Activated CD4-positive, CD25-positive, alpha-beta regulatory T cell treated with anti-CD3 and anti-CD28 coated beads, Interleukin-2, amount 50 U/mL, for 16 hours (primary cell): ENCODE measurements at regions not wholly inside any gene's neighbourhood (a gene's known extent, or its start where the extent isn't known, plus 50 kb on each side); places are given as distances from the start of the nearest gene placed in this dataset.

Experiments
- DNase-seq: peaks from one replicate; pipeline ENCODE4 v3.0.0-alpha.2; 2020; ENCODE audit warnings: low read depth, low spot score

GRCh38 chr16:6602405-6602804 is 730.2 kb upstream of the RBFOX1 start:
- DNase-seq = no peak

DNA sequence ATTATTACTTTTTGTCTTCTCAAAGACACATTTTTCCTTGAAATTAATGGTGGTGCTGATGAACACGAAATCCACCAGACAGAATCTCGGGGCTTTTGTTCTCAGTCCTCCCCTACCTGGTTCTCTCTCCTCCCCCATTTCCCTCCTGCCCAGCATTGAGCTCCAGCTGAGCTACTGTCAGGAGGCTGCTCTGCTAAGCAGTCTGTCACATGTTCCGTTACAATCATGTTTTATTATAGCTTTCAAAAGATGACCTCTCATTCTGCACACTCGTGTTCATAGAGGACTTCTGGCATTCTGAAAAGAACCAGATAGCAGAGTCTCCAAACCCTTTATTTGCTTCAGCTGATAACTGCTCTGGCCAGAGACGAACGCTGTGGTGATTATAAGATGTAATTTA is 732.5 kb upstream of the RBFOX1 start:
- no peak for DNase-seq

- DNase-seq = no peak
Observed at GRCh38 chr16:6593799-6594198, 738.8 kb upstream of the RBFOX1 start.

GRCh38 chr16:6576606-6577005 is 756.0 kb upstream of the RBFOX1 start:
- DNase-seq = no peak

DNA sequence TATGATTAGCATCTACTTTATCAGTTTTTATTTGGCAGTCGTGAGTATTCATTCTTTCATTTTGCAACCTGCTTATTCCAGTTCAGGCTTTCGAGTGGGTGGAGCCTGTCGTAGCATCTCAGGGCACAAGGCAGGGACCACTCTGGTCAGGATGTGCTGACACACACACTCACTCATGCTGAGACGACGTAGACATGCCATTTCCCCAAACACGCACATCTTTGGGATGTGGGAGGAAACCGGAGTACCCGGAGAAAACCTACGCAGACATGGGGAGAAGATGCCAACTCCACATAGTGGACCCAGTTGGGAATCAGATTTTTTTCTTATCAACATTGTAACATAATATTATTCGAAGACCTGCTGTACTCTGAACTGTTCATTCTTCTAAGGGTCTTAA is 756.5 kb upstream of the RBFOX1 start:
- DNase-seq = no peak

DNA sequence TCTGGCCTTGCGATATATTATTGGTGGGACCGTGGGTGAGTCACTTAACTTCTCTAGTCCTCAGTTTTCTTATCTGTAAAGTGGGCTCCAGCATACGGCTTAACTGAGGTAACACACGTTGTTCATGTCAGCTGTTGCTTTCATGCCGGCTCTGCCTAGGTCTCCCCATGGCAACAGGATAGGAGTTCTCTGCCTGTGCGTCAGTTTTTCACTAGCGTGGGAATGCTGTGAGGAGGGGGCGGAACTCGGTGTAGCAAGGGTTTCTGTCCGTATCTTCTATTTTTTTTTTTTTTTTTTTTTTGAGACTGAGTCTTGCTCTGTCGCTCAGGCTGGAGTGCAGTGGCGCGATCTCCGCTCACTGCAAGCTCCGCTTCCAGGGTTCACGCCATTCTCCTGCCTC is 758.5 kb upstream of the RBFOX1 start:
- DNase-seq = no peak

DNA sequence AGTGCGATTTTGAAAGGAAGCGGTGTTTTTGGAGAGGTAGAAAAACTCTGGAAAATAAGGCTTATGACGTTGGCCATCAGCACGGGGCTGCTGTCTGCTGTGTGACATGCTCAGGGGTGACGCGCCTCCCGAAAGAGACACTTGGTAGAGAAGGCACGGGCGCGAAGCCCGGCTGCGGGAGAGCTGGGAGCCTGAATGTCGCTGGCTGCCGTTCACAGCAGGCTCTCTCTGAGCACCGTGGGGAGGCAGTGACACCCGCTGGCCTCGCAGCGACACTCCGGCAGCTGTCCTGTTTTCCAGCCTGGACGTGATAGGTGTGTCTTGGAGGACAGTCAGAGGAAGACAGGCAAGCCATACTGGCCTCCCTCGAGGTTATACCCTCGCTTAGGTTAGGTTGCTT is 759.1 kb upstream of the RBFOX1 start:
- DNase-seq = no peak

DNA sequence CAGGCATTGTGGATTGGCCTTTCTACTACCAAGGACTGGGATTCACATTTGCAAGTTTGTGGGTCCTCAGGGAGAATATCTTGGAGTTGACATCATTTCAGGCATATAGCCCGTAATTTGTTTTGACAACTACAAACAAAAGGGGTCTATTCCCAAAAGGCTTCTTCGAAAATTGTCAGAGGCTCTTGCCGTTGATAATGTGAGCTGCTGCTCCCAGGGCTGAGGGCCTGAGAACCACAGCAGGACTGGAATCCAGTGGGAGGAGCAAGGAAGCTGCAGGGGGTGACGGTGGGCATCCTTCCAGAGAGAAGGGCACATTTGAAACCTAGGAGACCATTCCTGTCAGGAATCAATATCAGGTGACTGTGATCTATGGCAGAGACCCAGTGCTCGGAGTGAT is 761.6 kb upstream of the RBFOX1 start:
- DNase-seq = no peak

DNA sequence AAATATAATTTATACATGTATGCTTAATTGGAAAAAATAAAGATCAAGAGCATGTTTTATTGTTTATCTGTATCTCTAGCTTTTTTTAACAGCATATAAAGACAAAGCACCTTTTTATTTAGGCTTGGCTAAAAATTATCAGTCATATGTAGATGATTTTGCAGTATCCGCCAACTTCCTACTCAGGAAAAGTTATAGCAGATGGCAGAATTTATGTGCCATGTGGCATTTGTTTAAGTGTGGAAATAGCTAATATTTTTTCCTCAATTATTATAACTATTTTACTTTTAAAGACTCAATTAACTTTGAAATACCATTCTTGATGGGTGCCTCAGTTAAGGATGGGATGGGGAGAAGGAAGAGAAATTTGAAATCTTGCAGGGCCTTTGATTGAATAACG is 762.1 kb upstream of the RBFOX1 start:
- no peak for DNase-seq

GRCh38 chr16:6562986-6563385 is 769.7 kb upstream of the RBFOX1 start:
- DNase-seq = no peak

- DNase-seq = no peak
Observed at GRCh38 chr16:6560306-6561100, 772.1 kb upstream of the RBFOX1 start.

GRCh38 chr16:6558661-6559060 is 774.0 kb upstream of the RBFOX1 start:
- DNase-seq = no peak

DNA sequence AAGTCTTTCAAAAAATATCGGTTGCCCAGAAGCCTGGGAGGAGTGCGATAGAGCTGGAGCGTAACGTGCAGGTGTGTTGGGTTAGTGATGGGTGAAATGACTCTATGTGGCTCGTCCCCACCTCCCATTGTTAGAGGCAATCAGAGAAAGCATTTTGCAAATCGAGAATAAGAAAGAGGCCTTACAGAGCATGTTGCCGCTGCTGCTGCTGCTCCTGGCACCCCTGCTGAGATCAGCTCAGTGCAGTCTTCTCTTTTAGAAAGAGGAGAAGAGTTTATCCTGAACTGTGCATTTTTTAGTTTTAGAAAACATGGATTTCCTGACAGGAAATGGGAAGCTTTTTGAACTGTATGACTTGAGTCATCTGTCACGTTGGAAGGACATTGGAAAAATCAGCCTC is 774.5 kb upstream of the RBFOX1 start:
- no peak for DNase-seq

DNA sequence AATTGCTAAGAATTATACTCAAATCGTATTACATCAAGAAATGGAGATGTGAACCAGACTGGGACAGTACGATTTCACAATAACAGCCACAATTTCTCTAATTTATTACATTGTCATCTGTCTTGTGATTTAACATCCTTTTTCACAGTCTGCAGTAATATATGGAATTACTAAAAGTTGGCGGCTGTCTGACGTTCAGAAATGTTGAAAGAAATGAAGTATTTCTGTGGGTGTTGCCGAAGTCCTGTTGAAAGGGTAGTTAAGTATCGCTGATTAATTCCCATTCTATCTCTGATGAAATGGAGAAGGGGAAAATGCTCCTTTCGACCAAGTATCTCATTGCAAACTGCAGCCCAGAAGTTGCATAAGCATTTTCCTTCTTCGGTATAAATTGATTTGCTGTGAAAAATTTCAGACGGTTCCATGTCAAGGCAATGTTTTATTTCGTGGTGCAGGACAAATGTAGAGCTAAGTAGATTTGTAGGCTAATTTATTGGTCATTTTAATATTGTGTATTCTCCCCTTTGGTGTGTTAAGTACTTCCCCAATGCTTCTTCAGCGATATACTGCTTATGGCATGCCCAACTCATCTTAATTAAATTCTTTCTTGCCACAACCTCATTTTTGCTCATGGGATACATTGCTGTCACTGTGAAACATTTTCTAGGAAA is 775.2 kb upstream of the RBFOX1 start:
- DNase-seq = no peak

- no peak for DNase-seq
Observed at GRCh38 chr16:6549415-6549814, 783.2 kb upstream of the RBFOX1 start.

- DNase-seq = no peak
Observed at GRCh38 chr16:6548507-6548906, 784.1 kb upstream of the RBFOX1 start.

GRCh38 chr16:6547131-6547530 is 785.5 kb upstream of the RBFOX1 start:
- DNase-seq = no peak

DNA sequence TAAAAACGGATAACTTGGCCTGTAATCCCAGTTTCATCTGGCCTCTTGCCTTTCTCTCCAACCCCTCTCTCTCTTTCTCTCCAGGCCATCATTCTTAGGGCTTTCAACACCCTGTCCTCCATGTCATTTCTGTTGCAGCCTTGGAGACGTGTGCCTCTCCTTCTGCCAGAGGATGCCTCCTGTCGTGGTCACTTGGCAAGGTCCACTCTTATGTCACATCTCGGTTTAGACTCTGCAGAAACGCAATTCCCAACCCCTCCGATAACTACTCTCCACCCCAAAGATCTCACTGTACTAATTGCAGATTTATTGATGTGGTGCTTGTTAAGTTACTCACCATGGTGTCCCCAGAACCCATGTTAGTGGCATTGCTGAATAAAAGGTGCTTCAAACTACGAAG is 787.3 kb upstream of the RBFOX1 start:
- DNase-seq = no peak

DNA sequence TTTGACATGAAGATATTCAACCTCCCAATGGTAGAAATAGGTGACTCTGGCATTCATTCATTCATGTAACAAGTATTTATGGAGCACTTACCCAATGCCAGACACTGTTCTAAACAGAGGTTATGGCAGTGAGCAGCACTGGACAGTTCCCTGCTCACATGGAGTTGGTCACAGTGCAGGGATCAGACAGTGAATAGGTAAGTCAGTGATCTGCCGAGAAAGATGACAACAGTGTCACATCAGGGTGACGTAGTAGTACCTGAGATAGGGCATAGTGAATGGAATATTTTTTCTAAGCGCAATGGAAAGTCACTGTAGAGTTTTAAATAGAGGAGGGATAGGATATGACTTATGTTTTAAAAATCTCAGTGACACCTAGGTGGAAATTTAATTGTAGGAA is 791.4 kb upstream of the RBFOX1 start:
- DNase-seq = no peak

GRCh38 chr16:6536411-6536810 is 796.2 kb upstream of the RBFOX1 start:
- DNase-seq = no peak

- DNase-seq = no peak
Observed at GRCh38 chr16:6531067-6531466, 801.6 kb upstream of the RBFOX1 start.

DNA sequence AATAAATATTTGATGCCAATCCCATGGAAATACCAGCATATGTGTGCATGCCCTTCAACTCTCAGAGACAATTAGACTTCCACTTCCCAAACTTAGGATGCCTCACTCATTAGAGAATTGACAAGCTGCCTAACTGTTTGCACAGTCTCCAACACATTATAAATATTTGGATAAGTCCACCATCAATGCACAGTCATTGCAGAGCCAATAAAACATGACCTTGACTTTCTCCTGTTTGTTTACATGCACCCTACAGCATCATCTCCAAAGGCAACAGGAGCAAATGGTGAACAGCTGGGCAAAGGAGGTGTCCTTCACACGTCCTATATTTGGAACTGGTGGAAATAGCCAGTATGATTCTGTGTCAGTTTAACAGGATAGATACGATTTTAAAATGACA is 804.4 kb upstream of the RBFOX1 start:
- no peak for DNase-seq

- DNase-seq = no peak
Observed at GRCh38 chr16:6527646-6528045, 805.0 kb upstream of the RBFOX1 start.
